ENCODE measurements at regions not wholly inside any gene's neighbourhood (a gene's known extent, or its start where the extent isn't known, plus 50 kb on each side); places are given as distances from the start of the nearest gene placed in this dataset.
A peak's percentile ranks its signal among the peaks of the same experiment; 100 is the strongest.

- Histone ChIP-seq H3K27me3 (ENCODE audit: control insufficient read depth, insufficient read depth, low read length) (no peaks in the 10 kb centered on the region), H3K36me3 (ENCODE audit: control insufficient read depth, insufficient read depth, low read length) (no peaks in the 10 kb centered on the region), H3K4me3 (ENCODE audit: low read depth, low read length) (no peak overlapping the region)
- DNase-seq (ENCODE audit: low read depth) (no peak), FAIRE-seq (no peak)
- TF ChIP-seq CTCF (IDR thresholded peaks at IDR 0.05; ENCODE audit: insufficient read depth, low read length, severe bottlenecking) = no peak
Measured at GRCh38 chr20:21836346-21836745, 130.9 kb downstream of the PAX1 start.

DNA sequence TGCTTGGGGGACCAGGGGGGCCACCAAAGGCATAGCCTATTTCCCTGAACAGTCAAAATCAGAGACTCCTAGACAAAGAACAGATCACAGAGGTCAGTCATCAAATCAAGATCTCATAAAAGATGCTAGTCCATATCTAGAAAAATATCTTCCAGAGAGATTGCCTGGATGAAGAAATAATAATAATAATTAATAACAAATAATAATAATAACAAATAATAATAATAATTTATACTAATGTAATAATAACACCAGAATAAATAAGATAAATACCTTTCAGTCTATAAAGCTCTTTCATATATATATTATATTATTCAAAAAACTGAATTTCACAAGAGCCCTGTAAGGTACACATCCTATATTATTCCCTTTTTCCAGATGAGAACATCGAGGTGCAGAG, 129.6 kb downstream of the PAX1 start:
- DNase-seq (ENCODE audit: low read depth) = no peak
- Histone ChIP-seq H3K27me3 (ENCODE audit: control insufficient read depth, insufficient read depth, low read length) (no peaks in the 10 kb centered on the region), H3K4me3 (ENCODE audit: low read depth, low read length) (no peak overlapping the region), H3K36me3 (ENCODE audit: control insufficient read depth, insufficient read depth, low read length) (no peaks in the 10 kb centered on the region)
- no peak for FAIRE-seq
- no peak for TF ChIP-seq CTCF (IDR thresholded peaks at IDR 0.05; ENCODE audit: insufficient read depth, low read length, severe bottlenecking)

DNA sequence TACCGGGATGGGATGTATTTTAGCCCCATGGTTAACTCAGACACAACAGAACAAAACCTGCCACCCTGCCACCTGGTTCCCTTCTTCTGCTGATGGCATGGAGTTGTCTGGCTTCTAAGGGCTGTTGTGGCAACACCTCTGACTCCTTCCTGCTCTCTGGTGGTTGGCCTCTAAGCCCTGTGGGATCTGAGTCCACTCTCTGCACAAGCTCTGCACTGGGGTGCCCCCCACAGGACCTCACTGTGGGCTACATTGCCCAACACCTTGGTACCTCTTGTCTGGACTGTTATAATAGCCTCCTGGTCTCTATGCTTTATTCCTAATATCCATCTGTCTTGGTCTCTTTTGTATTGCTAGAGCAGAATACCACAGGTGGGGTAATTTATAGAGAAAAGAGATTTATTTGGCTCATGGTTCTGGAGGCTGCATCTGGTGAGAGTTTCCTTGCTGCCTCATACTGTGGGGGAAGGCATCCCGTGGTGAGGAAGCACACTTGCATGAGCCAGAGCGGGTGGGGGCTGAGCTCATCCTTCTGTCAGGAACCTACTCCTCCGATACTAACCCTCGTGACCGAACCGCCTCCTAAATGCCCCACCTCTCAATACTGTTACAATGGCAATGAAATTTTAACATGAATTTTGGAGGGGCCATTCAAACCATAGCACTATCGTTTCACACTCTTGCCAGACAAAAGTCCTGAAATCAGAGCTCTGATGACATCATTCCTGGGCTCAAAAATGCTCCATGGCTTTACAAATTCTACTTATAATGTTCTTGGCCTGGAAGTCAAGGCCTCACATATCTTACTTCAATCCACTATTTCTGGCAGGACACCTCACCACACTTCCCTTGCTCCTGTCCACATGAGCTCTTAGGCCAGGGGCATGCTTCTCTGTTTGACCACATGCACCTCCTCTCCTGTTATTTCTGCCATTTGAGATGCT, 127.2 kb downstream of the PAX1 start:
- no peak for FAIRE-seq
- DNase-seq (ENCODE audit: low read depth) = no peak
- no peak for TF ChIP-seq CTCF (IDR thresholded peaks at IDR 0.05; ENCODE audit: insufficient read depth, low read length, severe bottlenecking)
- H3K4me3 ChIP-seq (ENCODE audit: low read depth, low read length) = no peak overlapping the region
- H3K36me3 ChIP-seq (ENCODE audit: control insufficient read depth, insufficient read depth, low read length) = no peaks in the 10 kb centered on the region
- H3K27me3 ChIP-seq (ENCODE audit: control insufficient read depth, insufficient read depth, low read length) = no peaks in the 10 kb centered on the region

DNA sequence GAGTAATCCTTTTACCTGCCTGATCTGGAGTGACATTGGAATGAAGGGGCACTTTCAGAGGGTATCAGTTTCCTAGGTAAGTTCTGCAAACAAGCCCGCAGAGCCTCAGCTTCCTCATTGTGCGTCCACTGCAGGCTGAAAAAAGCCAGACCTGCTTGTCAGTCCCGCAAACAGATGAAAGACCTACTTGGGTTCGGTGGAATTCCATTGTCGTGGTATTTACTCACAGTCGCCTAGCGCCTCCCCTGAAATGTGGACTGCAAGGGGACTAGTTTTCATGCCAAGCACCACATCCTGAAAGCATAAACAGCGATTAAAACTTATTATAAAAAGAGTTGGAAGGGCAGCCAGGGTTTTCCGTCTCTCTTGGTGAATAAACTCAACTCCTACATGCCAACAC, 121.5 kb downstream of the PAX1 start:
- H3K4me3 ChIP-seq (ENCODE audit: low read depth, low read length) = no peak overlapping the region
- TF ChIP-seq CTCF (IDR thresholded peaks at IDR 0.05; ENCODE audit: insufficient read depth, low read length, severe bottlenecking) = no peak
- no peaks in the 10 kb centered on the region for H3K36me3 ChIP-seq (ENCODE audit: control insufficient read depth, insufficient read depth, low read length)
- DNase-seq (ENCODE audit: low read depth) = no peak
- no peaks in the 10 kb centered on the region for H3K27me3 ChIP-seq (ENCODE audit: control insufficient read depth, insufficient read depth, low read length)
- FAIRE-seq = no peak

DNA sequence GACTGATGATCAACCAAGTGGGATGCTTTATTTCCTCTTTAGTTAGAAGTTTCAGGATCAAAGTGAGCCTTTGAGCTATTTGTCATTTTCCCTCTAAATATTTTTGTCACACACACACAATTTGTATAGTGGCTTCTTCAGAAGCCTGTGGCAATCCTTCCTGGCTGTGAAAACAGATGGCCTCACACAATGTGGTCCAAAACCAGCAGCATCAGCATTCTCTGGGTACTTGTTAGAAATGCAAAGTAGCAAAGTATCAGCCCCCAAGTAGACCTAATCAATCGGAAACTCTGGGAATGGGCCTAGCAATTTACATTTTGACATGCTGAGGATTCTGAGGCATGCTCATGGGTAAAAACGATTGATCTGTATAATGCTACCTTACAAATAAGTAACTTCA, 115.9 kb downstream of the PAX1 start:
- H3K4me3 ChIP-seq (ENCODE audit: low read depth, low read length) = no peak overlapping the region
- no peaks in the 10 kb centered on the region for H3K36me3 ChIP-seq (ENCODE audit: control insufficient read depth, insufficient read depth, low read length)
- H3K27me3 ChIP-seq (ENCODE audit: control insufficient read depth, insufficient read depth, low read length) = no peaks in the 10 kb centered on the region
- no peak for DNase-seq (ENCODE audit: low read depth)
- TF ChIP-seq CTCF (IDR thresholded peaks at IDR 0.05; ENCODE audit: insufficient read depth, low read length, severe bottlenecking) = no peak
- peak; percentile 7 for FAIRE-seq
